Esophagus muscularis mucosa (tissue), 3 donors: ENCODE measurements at regions not wholly inside any gene's neighbourhood (a gene's known extent, or its start where the extent isn't known, plus 50 kb on each side); places are given as distances from the start of the nearest gene placed in this dataset.

ENCODE experiments used
- POLR2A ChIP-seq: fragments of 450-650 bp; IDR thresholded peaks from one replicate; pipeline ENCODE4 v1.6.1; 2017; ENCODE audit warnings: antibody characterized with exemption, moderate library complexity, mild to moderate bottlenecking, low read depth
- POLR2AphosphoS5 ChIP-seq, 2 donors: sonication (generic); formaldehyde crosslinking; IDR thresholded peaks; one replicate each; pipeline ENCODE4 v1.6.1; 2017; ENCODE audit warnings: antibody characterized with exemption in 2 of 2
- TF ChIP-seq, protein P1 (sequence below), 3 experiments: fragments of 200-600 bp in 2 of 3; fragments of 450-650 bp in 1 of 3; sonication (generic) in 2 of 3; IDR thresholded peaks; one replicate each; pipeline ENCODE4 v1.5.1; 2017 to 2019; ENCODE audit warnings: antibody characterized with exemption in 3 of 3, mild to moderate bottlenecking in 2 of 3, moderate library complexity in 1 of 3

DNA sequence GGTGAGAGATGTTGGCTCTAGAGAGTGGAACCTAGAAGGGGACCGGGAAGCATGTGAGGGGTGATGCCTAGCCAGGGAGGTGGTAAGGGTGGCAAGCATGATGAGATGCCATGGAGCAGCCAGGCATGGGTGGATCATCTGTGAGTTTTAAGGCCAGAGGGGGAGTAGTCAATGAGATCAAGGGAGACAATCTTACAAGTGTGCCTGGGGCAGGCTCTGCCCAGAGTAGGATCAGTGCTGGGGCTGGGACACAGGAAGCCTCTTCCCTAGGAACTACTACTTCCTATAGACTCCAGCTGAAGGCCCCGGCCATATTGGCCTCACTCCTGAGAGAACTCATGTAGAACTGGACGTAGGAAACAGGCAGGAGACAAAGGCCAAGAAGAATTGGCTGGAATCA is 192.4 kb upstream of the CSF3R start:
- TF ChIP-seq POLR2A: no peak
- TF ChIP-seq, protein P1, sequence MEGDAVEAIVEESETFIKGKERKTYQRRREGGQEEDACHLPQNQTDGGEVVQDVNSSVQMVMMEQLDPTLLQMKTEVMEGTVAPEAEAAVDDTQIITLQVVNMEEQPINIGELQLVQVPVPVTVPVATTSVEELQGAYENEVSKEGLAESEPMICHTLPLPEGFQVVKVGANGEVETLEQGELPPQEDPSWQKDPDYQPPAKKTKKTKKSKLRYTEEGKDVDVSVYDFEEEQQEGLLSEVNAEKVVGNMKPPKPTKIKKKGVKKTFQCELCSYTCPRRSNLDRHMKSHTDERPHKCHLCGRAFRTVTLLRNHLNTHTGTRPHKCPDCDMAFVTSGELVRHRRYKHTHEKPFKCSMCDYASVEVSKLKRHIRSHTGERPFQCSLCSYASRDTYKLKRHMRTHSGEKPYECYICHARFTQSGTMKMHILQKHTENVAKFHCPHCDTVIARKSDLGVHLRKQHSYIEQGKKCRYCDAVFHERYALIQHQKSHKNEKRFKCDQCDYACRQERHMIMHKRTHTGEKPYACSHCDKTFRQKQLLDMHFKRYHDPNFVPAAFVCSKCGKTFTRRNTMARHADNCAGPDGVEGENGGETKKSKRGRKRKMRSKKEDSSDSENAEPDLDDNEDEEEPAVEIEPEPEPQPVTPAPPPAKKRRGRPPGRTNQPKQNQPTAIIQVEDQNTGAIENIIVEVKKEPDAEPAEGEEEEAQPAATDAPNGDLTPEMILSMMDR (IDR thresholded peaks at IDR 0.05): no peak
- no peak for TF ChIP-seq POLR2AphosphoS5 (IDR thresholded peaks at IDR 0.05)
